ENCODE measurements at regions not wholly inside any gene's neighbourhood (a gene's known extent, or its start where the extent isn't known, plus 50 kb on each side); places are given as distances from the start of the nearest gene placed in this dataset.

DNA sequence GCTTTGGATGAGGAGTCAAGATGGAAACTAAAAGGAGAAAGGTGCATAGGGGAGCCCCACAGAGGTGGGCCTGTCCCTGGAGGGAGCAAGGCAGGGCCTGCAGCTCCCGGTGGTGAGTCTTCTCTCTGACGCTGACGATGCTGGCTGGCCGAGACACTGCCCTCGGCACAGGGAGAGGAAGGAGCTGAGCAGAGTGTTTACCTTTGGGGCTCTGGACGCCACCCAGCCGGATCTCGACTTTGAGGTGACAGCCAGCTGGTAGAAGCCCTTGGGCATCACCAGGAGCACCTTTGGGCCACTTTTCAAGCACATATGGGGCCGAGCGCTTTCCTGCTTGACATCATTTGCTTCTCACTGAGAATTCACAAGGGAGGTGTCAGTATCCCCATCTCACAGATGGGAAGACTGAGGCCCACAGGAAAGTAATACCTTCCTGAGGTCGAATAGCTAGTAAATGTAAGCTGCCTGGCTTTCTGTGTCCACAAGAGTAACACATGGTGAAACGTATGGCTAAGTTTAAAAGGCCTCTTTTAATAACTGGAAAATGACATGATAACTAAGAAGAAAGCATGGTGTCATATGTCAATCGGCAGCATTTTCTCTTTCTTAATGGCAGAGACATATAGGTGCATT is 294.3 kb upstream of the TNRC6C start:
- Mint-ChIP-seq H3K9me3 (peaks cover 15% of the 10 kb centered on the region), H3K27ac (peak overlapping the region; percentile 38), H3K4me3 (no peak overlapping the region), H3K27me3 (peaks cover 12% of the 10 kb centered on the region), H3K4me1 (peaks cover 19% of the 10 kb centered on the region), H3K36me3 (peaks cover 10% of the 10 kb centered on the region)
- ATAC-seq: no peak

DNA sequence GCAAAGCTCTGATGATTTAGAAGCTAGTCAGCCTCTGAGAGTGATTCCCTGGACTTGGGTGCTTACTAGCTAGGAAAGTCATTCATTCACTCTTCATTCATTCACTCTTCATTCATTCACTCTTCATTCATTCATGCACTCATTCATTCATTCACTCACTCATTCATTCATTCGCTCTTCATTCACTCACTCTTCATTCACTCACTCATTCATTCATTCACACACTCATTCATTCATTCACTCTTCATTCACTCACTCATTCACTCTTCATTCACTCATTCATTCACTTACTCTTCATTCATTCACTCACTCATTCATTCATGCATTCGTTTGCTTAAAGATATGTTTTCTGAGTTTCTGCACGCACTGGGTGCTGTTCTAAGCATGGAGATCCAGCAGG is 292.7 kb upstream of the TNRC6C start:
- H3K36me3 Mint-ChIP-seq: peaks cover 10% of the 10 kb centered on the region
- H3K9me3 Mint-ChIP-seq: peaks cover 15% of the 10 kb centered on the region
- H3K4me3 Mint-ChIP-seq: no peak overlapping the region
- H3K27ac Mint-ChIP-seq: peak overlapping the region; percentile 86
- no peaks in the 10 kb centered on the region for H3K27me3 Mint-ChIP-seq
- ATAC-seq: no peak
- H3K4me1 Mint-ChIP-seq: peaks cover 19% of the 10 kb centered on the region

DNA sequence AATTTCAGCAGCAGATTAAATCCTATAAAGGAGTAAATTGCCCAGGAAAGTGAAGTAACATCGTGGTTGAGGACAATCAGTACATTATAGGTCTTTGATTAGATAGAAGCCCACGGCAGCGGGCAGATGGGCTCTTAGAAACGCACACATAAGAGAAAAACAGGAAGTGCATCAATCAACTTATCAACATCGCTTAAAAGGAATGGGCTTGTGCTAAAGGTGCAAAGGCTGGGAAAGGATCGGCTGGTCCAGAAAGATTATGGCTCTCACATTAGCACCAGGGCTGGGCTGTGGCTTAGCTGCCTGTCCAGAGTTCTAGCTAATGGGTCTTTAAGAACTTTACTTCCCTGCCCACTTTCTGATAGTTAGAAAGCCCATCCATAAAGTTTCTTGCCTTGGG is 292.0 kb upstream of the TNRC6C start:
- H3K36me3 Mint-ChIP-seq: peaks cover 10% of the 10 kb centered on the region
- H3K9me3 Mint-ChIP-seq: peaks cover 15% of the 10 kb centered on the region
- peaks cover 19% of the 10 kb centered on the region for H3K4me1 Mint-ChIP-seq
- peak overlapping the region; percentile 72 for H3K4me3 Mint-ChIP-seq
- no peaks in the 10 kb centered on the region for H3K27me3 Mint-ChIP-seq
- peak; percentile 34 for ATAC-seq
- peak overlapping the region; percentile 86 for H3K27ac Mint-ChIP-seq

DNA sequence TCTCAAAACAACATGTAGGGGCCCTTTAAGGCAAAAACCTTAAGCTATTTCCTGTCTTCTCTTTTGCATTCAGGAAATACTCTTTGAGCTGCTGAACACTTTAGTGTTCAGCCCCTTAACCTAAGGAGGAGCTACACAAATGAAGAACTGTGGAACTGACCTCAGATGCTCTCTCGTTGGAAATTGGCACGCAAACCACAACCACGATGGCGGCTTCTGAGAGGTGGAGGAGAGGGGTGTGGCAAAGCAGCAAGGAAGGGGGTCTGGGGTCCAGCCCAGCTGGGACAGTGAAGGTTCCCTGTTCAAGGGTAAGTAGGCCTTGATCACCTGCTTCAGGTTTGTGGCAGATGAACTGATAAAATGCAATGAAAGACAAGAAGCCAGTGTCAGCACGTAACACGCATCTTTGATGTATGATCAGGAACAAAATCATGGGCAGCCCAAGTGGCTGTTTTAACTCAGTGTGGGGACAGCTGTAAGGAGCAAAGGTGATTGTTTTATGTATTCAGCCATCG is 291.6 kb upstream of the TNRC6C start:
- Mint-ChIP-seq H3K27ac (peak overlapping the region; percentile 86), H3K27me3 (no peaks in the 10 kb centered on the region), H3K4me1 (peaks cover 19% of the 10 kb centered on the region), H3K9me3 (peaks cover 15% of the 10 kb centered on the region), H3K36me3 (peaks cover 10% of the 10 kb centered on the region), H3K4me3 (peak overlapping the region; percentile 72)
- peak; percentile 93 for ATAC-seq

DNA sequence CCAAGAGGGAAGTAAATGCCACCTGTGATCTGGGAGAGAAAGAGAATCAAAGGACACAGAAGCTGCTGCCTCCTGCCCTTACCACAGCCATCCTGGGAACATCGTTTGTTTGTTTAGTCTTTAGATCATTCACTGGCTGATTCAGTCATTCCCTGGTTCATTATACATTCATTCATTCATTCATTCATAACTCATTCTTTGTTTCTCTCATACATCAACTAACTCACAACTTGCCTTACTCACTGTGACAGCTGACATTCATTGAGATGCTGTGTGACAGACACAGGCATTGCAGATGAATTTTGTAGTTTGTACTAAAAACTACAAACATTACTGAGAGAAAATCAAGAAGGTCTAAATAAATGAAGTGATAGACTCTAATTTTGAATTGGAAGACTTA is 291.0 kb upstream of the TNRC6C start:
- Mint-ChIP-seq H3K9me3 (peaks cover 15% of the 10 kb centered on the region), H3K27ac (peak overlapping the region; percentile 86), H3K27me3 (no peaks in the 10 kb centered on the region), H3K4me1 (peaks cover 19% of the 10 kb centered on the region), H3K4me3 (peak overlapping the region; percentile 72), H3K36me3 (peaks cover 10% of the 10 kb centered on the region)
- no peak for ATAC-seq

DNA sequence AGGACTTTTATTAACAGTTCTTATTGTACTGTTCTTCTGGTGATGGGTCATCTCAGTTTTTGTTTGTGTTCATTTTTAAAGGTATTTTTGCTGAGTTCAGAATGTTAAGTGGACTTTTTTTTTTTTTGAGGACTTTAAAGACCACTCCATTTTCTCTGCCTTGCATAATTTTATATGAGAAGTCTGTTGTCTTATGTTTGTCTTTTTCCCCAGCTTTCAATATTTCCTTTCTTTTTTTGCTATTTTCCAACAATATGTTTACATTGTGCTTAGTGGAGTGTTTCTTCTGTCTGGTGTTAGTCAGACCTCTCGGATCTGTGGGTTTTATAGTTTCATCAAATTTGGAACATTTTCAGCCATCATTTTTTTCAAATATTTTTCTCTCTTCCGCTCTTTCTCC is 290.0 kb upstream of the TNRC6C start:
- ATAC-seq: no peak
- Mint-ChIP-seq H3K4me1 (peaks cover 19% of the 10 kb centered on the region), H3K36me3 (peaks cover 11% of the 10 kb centered on the region), H3K4me3 (no peak overlapping the region), H3K9me3 (peaks cover 15% of the 10 kb centered on the region), H3K27ac (no peak overlapping the region), H3K27me3 (no peaks in the 10 kb centered on the region)

DNA sequence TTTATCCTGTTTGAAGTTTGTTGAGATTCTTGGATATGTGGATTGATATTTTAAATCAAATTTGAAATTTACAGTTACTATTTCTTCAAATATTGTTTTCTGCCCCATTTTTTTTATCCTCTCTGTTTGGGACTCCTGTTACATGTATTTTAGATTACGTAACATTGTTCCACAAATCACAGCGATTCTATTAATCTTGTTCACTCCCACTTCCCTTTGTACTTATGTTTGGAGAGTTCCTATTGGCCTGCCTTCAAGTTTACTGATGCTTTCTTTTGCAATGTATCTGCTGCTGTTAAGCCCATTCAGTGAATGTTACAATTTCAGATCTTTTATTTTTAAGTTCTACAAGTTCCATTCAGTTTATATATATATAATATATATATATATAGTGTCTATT is 288.3 kb upstream of the TNRC6C start:
- Mint-ChIP-seq H3K27ac (no peak overlapping the region), H3K4me3 (no peak overlapping the region), H3K9me3 (peaks cover 16% of the 10 kb centered on the region), H3K27me3 (no peaks in the 10 kb centered on the region), H3K36me3 (peaks cover 16% of the 10 kb centered on the region), H3K4me1 (peaks cover 19% of the 10 kb centered on the region)
- ATAC-seq: no peak

DNA sequence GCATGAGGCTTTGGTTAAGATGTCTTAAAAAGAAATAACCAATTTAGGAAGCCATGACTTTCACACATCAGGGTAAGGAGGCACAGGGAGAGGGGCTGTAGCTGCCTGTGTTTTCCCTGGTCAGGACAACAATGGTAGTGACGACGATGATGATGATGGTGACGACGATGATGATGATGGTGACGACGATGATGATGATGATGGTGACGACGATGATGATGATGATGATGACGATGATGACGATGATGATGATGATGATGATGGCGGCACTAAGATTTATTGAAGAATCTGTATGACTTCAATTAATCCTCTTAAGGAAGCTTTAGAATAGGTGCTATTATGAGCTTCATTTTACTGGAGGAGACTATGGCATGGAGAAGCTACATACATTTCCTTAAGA is 284.1 kb upstream of the TNRC6C start:
- Mint-ChIP-seq H3K4me3 (no peak overlapping the region), H3K27me3 (peaks cover 35% of the 10 kb centered on the region), H3K4me1 (no peaks in the 10 kb centered on the region), H3K27ac (no peak overlapping the region), H3K9me3 (peaks cover 3% of the 10 kb centered on the region), H3K36me3 (peaks cover 15% of the 10 kb centered on the region)
- no peak for ATAC-seq

DNA sequence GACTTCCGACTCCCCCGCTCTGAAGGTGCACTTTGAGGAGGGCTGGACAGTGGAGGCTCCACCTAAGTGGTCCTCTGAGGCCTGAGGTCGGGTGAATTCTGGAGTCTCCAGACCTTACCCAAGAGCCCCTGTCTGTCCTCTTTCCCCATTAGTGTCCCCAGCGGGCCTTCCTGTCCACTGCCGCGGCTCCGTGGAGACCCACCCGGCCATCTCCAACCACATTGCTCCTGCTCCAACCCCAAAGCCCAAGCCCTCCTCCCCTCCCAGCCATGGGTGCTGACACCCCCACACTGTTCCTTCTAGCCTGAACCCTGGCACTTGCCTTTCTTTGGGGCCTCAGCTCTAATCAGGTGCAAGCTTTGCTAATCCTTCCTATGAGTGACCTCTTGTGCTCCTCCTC is 283.1 kb upstream of the TNRC6C start:
- ATAC-seq: no peak
- H3K27ac Mint-ChIP-seq: no peak overlapping the region
- H3K4me1 Mint-ChIP-seq: no peaks in the 10 kb centered on the region
- peaks cover 44% of the 10 kb centered on the region for H3K27me3 Mint-ChIP-seq
- no peak overlapping the region for H3K4me3 Mint-ChIP-seq
- peaks cover 15% of the 10 kb centered on the region for H3K36me3 Mint-ChIP-seq
- peaks cover 3% of the 10 kb centered on the region for H3K9me3 Mint-ChIP-seq

DNA sequence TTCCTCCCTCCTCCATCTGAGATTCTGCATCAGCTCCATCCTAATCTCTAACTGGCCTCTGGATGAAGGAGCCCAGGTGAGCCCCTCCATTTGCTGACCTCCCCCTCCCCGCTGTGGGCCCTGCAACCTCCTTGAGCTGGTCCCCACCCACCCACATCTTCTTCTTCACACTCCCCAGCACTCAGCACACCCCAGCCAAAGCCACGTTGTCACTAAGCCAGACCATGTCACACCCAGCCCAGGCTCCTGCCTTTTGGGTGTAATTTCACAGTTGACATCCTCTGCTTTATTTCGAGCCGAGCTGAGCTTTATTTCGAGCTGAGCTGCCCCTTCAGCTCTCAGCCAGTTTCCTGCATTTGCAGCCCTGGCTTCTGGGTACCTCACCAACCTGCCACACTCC is 282.7 kb upstream of the TNRC6C start:
- ATAC-seq: no peak
- H3K27ac Mint-ChIP-seq: no peak overlapping the region
- no peaks in the 10 kb centered on the region for H3K4me1 Mint-ChIP-seq
- no peak overlapping the region for H3K4me3 Mint-ChIP-seq
- H3K27me3 Mint-ChIP-seq: peaks cover 44% of the 10 kb centered on the region
- peaks cover 3% of the 10 kb centered on the region for H3K9me3 Mint-ChIP-seq
- H3K36me3 Mint-ChIP-seq: peaks cover 15% of the 10 kb centered on the region

DNA sequence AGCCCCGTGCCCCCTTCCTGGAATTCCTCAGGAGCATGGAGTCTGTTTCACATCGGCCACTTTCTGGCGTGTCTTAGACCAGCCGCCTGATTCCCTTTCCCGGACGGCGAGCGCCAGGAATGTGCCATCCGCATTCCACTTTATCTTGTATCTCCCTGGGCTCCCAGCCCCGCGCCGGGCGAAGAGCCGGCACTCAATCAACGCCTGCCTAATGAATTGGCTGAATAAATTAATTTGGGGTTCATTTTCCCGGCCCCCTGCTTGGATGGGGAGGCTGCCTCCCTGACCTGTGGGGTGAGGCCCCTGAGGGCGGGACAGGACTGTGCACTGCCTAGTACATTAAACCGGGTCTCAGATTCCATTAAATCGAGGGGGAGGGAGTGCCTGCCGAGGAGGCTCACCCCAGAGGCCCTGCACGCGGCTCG is 282.3 kb upstream of the TNRC6C start:
- Mint-ChIP-seq H3K9me3 (peaks cover 3% of the 10 kb centered on the region), H3K36me3 (peaks cover 15% of the 10 kb centered on the region), H3K27ac (no peak overlapping the region), H3K4me1 (no peaks in the 10 kb centered on the region), H3K4me3 (no peak overlapping the region), H3K27me3 (peaks cover 44% of the 10 kb centered on the region)
- no peak for ATAC-seq

DNA sequence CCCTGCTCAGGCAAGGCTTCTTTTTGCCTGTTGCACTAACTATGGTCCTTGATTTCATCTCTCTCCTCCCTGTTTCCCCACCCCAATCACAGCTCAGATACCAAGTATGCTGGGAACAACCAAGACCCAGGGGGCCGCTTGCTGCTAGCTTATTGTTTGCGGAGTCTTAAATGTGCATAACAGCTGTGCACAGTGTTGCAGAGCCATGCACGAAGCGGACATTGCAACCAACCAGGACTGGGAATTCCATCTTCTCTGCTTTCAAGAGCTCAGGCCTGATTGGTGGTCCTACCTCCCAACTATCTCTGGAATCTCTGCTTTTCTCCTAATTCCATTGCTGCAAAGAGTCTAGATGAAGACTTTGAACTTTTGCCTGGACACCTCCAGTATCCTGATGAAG is 281.3 kb upstream of the TNRC6C start:
- Mint-ChIP-seq H3K4me1 (no peaks in the 10 kb centered on the region), H3K27ac (no peak overlapping the region), H3K4me3 (no peak overlapping the region), H3K9me3 (peaks cover 3% of the 10 kb centered on the region), H3K27me3 (peaks cover 44% of the 10 kb centered on the region), H3K36me3 (peaks cover 15% of the 10 kb centered on the region)
- ATAC-seq: no peak

DNA sequence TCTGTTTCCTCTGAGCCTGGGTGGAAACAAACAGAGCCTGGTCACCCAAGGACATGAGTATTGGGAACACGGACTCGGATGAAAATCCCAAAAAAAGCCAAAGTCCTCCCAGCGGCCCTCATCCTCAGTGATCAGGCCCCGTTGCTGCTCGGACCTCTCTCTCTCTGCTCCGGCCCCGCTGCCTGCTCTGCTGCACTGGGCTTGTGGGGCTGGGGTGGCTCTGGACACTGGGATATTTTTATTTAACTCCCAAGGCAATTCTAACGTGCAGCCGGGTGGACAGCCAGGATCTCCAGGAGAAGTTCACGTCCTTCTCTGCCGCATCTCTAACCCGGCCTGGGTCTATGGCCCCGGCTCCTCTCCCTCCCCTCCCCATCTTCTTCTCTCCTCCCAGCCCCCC is 280.9 kb upstream of the TNRC6C start:
- peaks cover 15% of the 10 kb centered on the region for H3K36me3 Mint-ChIP-seq
- no peak overlapping the region for H3K27ac Mint-ChIP-seq
- peaks cover 3% of the 10 kb centered on the region for H3K9me3 Mint-ChIP-seq
- peaks cover 44% of the 10 kb centered on the region for H3K27me3 Mint-ChIP-seq
- ATAC-seq: no peak
- H3K4me3 Mint-ChIP-seq: no peak overlapping the region
- no peaks in the 10 kb centered on the region for H3K4me1 Mint-ChIP-seq

DNA sequence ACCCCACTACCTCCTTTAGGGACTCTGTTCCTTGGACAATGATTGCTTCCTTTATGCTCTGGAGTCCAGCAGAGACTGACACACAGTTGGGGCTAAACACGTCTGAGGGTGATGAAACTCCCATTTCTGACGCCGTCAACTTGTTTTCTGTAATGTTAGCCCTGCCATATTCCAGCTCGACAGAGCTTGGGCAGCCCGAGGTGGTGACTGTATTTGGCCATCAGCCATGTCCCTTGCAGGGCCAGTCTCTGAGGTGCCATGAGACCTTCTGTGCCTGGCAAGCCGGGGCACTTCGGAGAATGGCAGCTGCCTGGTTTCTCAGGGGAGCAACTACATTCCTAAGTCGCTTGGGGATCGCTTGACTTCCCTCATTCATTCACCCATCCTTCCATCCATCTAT is 278.9 kb upstream of the TNRC6C start:
- peaks cover 56% of the 10 kb centered on the region for H3K27me3 Mint-ChIP-seq
- no peak overlapping the region for H3K27ac Mint-ChIP-seq
- H3K9me3 Mint-ChIP-seq: no peaks in the 10 kb centered on the region
- peaks cover 9% of the 10 kb centered on the region for H3K36me3 Mint-ChIP-seq
- no peaks in the 10 kb centered on the region for H3K4me1 Mint-ChIP-seq
- no peak for ATAC-seq
- H3K4me3 Mint-ChIP-seq: no peak overlapping the region

DNA sequence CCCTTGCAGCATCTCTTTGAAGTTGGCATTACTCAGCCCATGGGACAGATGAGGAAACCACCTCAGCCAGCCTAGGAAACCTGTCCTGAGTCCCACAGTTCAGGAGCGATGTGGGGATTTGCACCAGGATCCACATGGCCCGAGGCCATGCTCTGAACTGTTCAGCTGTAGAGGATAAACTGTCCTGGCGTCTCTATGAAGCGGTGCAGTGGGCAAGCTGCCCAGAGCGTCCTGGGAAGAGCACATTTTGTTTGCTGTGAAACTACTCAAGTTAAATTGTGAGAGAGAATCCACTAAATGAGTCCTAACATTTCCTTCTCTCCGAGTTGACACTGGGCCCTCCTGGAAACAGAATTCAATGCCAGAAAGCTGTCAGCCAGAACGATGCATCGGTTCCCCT is 276.6 kb upstream of the TNRC6C start:
- Mint-ChIP-seq H3K4me1 (peaks cover 4% of the 10 kb centered on the region), H3K27ac (no peak overlapping the region), H3K4me3 (no peak overlapping the region), H3K27me3 (peaks cover 68% of the 10 kb centered on the region), H3K9me3 (peaks cover 5% of the 10 kb centered on the region), H3K36me3 (no peaks in the 10 kb centered on the region)
- no peak for ATAC-seq
